Activated CD4-positive, alpha-beta T cell treated with anti-CD3 and anti-CD28 coated beads, Interleukin-2, amount 50 U/mL, for 24 hours (primary cell): ENCODE measurements at regions not wholly inside any gene's neighbourhood (a gene's known extent, or its start where the extent isn't known, plus 50 kb on each side); places are given as distances from the start of the nearest gene placed in this dataset.

Experiments used
- DNase-seq, 2 donors: peaks; one replicate each; pipeline ENCODE4 v3.0.0-alpha.2; 2020; ENCODE audit warnings: low read depth in 1 of 2, low spot score in 1 of 2

DNA sequence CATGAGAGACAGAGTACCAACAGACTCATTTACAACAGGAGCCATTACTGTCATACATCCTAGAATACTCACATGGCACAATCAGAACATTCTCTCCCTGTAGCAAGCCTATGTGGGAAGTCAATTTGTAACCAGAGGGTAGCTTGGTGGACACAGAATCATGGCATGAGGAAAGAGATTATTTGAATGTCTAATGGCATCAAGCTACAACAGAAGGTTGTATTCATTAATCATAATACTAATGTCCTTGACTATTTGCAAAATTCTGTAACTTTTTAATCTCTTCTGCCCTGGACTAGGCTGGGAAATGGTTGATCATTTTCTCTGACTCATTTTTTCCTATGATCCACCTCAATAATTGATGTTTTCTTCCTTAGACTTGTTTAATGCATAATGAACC, 345.2 kb upstream of the IL12A start:
- no peak for DNase-seq

DNA sequence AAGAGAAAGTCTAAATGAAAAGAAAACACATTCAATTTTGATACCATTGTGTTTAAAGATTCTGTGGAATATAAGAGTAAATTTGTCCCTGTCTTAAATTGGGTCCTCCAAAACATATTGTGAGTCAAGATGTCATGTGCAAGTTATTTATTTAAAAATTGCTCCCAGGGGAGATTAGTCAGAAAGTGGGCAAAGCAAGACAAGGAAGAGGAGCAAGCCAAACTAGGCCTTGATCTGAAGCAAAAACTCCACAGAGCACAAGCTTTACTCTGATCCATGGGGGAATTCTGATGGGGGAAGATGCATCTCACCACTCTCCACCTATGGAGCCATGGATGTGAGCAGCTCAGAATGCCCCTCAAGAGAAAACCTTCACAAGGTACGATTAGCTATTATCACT, 342.8 kb upstream of the IL12A start:
- DNase-seq: no peak

DNA sequence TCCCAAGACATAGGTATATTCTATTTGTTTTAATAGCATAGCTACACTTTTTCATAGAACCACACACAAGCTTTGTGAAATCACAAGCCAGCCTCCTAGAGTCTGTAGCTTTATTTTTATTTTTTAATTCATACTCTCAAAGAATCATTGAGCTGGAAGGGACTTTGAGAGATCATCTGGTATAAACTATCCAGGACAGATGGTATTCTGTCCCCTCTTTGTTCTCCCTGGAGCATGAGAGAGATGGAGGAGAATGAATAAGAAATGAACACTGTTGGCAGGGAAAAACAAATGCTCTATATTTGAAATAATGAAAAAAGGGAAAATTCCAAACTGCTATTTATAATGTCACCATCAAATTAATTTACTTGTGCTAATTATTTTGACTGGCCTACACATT, 338.7 kb upstream of the IL12A start:
- DNase-seq: no peak

DNA sequence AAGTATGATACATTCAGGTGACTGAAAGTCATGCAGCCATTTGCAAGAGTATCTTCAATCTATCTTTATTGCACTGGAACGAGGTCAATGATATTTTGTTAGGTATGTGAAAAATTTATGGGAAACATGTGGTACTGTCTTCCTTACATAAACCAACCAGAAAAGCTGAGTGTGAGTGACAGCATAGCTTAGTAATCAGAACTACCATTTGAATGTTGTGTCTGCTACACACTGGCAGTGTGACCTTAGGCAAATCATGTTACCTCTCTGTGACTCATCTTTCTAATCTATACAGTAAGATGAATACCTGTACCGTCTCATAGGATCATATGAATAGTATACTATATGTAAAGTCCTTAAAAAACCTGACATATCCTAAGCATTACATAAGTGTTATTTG, 337.9 kb upstream of the IL12A start:
- no peak for DNase-seq

DNA sequence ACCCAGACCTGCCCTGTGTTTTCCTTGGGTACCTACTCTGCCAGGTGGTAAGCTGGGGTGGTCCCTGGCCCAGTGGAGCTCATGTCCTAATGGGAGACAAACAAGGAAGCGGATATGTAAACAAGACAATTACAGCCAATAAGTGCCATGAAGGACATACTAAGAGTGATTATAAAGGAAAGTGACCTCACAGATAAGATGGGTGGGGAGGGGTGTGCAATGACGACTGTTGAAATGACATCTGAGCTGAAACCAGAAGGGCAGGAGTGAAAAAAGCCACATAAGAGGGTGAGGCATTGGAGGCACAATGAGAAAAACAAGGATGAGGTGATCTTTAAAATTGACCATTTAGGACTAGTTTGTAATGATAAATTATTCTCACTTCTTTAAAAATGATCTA, 336.2 kb upstream of the IL12A start:
- DNase-seq: no peak

DNA sequence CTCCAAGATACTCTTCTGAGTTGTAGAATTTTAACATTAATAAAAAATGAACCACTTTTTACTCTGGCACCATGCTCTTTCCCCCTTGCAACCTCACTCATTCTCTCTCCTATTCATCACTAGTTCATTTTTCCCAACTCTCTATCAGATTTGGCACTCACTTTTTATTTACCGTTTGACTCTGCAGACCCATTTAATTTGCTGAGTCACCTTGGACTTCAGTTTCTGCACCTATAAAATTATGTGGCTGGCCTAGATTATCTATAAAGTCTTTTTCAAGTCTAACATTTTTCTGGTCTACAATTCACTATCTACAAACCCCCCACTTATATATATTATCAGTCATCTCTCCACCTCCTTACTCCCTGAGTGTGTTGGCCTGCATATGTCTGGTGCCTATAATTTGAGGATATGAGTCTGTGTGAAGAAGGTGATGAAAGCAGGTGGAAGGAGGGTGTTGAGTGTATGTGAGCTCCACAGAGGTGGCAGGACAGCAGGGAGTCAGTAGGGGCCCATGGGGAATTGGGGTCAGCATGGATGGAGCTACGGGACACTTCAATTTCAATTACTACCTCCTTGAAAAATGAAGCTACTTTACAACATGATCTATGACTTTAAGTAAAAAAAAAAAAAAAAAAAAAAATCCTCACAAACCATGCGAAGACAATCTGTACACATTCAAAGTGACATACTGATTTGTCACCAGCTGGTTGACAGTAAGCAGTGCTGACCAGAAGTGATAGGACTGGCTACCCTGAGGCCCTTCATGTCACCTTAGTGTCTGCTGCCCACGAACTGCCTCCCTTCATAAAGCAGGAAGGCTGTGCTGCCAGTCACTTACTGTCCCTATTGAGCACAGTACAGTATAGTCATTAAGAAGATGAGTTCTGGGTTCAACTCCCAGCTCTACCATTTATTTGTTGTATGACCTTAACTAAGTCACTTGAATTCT, 334.2 kb upstream of the IL12A start:
- no peak for DNase-seq

DNA sequence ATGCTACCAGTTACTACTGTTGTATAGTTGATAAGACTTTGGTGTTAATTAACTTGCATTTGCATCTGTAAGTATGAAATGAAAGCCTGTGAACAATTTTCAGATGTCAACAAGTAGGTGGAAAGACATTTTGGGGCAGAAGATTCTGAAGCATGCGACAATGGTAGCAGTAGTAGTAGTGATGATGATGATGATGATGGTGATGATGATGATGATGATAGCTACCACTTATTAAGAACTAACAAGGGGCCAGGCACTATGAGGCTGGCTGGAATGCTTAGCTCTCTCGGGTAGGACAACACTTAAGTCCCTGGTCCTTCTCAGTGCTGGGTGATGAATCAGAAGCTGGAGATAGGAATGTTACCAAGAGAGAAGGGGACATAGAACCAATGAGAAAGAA, 333.4 kb upstream of the IL12A start:
- DNase-seq: no peak

DNA sequence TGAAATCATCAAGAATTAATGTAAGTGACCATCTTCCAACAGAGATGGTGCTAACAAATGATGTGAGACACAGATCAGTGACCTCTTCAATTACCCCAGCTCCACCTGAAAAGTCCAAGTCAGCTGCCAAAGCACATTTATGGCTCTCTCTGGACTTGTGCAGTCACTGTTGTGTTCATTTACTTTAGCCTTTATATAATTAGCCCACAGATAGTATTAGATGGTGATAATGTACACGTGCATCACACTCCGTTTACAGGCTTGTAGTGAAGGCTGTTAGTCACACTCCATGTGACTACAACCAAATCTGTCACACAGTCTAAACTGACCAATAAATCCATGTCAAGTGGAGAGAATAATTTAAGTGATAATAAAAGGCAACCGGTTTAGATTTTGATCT, 331.5 kb upstream of the IL12A start:
- no peak for DNase-seq

DNA sequence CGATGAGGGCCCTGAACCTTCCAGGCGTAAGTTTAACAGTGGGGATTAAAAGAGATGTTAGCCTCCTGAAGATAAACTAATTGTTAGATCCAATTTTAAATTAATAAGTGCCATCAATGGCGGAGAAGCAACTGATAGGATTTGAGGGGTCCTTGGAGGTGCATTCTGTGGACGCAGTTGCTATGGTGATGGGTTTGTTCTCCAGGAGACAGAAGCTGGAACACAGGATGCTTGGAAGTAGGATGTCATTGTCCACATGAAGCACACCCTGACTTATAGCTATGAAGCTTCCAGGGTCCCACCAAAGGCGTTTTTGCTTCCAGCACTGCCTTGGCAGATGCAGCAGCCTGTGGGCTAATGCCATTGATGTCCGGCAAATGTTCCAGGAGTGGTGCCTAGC, 331.0 kb upstream of the IL12A start:
- DNase-seq: no peak

DNA sequence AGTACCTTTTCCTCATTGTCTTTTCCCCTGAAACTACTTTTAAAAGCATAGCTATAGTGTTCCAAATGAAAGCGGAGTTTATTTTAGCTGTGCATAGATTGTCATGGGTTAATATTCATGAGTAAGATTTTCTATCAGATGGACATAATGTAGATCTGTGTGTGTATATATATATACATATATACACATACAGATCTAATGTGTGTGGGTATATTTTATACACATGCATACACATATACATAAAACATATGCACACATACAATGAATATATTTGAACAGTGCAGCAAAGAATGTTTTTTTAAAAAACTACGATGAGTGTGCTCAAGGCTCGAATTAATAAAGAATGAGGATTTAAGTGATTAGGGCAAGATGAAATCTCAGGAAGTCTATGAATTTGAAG, 328.3 kb upstream of the IL12A start:
- DNase-seq: no peak

DNA sequence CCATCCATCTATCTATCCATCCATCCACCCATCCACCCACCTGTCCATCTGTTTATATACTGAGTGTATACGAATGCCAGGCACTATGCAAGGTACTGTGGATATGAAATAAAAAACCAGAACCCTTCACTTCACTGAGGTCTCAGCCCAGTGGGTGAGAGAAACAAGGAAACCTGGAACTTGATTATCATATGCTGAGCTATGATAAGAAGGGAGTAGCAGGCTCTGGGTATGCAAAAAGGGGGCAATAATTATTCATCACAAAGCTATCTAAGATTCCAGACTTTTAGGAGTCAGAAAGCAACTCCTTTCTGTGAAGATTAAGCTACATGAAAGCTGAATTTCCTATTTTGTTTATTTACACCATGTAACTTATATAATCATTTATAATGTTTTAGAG, 327.7 kb upstream of the IL12A start:
- DNase-seq: no peak

DNA sequence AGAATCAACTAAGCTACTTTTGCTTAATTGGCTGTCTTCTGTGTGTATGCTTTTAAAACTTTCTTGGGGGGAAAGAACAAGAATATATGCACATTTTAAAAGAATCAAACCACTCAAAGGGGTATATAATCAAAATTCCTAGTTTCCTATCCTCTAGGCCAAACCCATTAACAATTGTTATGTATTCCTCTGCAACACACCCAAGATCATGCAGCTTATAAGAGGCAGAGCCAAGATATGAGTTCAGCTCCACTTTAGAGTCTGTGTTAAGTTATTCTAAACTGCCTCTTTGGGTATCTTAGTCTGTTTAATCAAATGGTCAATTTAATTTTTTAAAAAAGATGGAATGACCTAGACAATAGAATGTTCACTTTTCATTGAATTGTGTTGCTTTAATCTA, 326.1 kb upstream of the IL12A start:
- DNase-seq: no peak

DNA sequence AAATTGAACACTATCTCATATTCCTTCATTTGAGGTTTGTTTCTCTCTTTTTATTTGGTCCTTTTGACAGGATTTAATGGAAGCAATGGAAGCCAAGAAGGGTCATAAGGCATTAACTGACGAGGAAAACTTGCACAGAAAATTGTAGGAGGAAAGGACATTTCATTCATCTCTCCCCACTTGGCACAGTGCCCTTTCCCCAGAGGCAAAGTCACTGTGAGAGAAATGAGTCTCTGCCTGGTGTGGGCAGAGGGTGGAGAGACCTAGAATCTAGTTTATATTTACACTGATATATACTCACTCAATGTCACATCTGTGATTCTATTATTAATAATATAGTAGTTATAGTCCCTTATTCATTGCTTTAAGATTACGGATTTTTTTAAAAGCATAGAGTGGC, 324.6 kb upstream of the IL12A start:
- DNase-seq: no peak

DNA sequence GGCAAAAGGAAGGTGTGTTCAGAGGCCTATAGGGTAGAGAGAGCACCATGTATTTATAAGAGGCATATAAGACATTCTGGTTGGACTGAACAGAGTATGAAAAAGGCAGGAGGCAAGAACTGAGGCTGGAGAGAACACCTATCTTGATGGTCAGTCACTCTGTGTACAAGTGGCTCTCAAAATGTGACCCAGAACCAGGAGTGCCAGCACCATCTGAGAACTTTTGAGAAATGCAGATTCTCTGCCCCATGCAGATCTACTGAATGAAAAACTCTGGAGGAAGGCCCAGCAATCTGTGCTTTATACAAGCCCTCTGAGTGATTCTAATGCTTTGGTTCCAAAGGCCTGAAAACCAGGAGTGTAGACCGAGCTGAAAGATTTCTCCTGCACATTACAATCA, 324.0 kb upstream of the IL12A start:
- no peak for DNase-seq

DNA sequence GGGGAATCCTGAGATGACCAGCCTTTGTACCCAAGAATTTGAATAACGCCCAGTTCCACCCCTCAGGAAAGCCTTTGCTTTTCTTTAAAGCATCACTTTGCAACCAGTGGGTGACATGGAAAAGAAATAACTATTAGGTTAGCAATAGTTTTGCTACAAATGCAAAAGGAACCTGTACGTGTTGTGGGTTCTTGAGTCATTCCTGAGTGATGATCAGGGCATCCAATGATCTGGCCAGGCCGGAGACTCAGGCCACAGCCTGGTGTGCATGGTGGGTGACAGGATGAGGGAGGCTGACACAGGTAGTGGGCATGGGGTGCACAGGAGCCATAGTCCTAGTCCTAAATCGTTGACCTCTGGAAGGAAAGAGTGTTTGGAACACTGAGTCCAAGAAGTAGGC, 321.4 kb upstream of the IL12A start:
- no peak for DNase-seq

DNA sequence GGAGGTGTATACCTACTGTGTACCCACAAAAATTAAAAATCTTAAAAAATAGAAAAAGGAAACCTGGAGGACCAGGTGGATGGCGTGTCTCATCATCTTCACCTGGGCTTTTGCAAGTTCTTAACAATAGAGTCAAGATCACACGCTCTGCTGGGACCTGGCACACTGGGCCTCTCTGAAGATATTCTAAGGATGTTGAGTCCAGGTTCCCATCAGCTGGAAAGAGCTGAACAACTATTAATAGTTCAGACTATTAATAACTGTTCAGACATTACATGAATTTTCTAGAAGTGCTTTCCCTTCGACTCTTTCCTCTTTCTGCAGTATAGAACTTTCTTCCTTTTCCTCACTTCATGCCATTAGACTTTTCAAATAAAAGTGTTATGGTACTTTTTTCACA, 320.2 kb upstream of the IL12A start:
- DNase-seq: no peak

DNA sequence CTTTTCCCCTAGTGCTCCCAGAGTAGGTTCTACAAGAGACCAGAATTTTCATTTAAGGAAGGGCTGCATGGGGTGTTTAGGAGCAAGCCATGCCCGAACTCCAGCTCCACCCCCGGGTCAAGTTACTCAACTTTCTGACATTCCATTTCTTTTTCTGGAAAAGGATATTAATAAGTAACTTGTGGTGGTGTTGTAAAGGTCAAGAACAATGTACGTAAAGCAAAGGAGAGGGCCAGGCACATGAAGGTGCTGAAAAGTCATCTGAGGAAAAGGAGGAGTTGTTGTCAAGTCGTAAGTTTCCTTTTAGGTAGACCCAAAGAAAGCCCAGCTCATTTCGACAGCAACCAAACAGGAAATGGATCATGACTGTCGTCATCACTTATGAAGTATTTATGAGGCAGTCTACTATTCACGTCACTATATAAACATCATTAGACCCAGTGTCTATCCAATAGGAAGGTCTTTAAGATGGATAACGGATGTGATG, 319.6 kb upstream of the IL12A start:
- DNase-seq: no peak

DNA sequence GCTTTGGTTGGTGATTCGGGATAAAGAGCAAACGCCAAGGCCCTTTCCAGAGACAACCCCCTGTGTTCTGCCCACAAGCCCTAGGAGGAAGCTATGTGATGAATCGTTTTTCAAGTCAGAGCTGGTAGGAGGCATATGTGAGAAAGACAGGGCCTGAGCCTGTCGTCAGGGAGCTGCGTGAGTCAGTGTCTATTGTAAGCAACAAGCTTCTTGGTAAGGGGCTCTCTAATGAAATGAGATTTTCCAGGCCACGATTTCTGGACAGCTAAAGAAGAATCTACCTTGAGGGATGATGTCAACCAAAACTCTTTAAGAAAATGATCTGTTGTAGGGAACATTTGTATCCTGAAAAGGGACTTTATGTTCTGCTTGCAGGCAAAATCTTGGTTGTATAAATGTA, 318.9 kb upstream of the IL12A start:
- no peak for DNase-seq

DNA sequence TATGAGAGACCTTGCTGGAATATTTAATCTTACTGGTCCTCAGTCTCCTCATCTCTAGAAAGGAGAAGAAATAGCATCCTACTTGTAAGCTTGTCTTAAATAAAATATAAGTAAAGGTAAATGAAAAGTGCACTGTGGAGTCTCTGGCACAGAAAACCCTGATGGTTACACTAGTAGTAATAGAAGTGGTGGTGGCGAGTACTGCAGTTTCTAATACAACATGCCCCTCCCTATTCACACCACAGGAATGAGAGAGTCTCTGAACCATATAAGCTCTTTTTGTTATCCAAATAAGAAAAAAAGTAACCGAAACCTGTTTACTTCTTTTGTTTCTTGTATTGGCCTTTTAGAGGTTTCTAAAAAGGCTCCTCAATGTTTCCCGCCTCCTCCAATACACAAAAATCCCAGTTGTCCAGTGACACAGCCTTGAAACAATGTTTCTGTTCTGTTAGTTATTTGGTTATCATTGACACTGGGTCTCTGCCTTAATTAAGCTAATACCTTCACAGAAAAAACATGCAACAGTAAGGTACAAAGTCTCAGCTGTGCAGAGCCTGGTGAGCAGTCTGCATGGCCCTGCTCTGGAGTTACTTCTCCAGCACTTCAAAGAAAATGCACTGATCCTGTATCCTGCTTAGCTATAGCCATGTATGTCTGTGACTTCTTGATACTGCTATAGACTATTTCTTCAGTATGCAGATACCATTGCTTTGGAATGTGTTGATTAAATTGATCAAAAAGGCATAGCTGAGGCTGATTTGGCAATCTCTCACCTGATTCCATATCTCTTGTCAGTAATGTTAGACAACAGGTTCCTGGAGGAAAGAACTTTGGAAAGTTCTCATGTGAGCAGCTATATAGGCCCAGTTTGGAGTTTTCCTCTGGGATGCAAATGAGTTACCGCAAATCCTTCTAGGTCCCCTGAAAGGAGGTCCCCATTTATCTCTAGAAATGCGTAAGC, 315.6 kb upstream of the IL12A start:
- DNase-seq: no peak

DNA sequence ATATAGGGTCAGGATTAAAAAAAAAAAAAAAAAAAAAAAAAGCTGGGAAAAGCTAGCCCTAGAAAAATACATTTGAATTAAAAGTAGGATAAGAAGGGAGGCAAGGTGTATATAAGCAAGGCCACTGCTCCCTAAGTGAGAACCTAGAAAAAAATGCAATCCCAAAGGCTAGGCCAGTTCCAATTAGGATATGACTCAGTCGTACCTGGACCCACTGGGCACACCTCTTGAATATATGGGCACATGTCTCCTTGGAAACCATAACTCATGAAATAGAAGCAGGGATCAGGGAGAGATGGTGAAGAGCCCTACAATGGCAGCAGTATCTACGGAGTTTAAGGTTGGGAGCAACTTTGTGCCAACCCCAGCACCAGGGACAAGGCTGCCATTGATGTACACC, 314.1 kb upstream of the IL12A start:
- no peak for DNase-seq

DNA sequence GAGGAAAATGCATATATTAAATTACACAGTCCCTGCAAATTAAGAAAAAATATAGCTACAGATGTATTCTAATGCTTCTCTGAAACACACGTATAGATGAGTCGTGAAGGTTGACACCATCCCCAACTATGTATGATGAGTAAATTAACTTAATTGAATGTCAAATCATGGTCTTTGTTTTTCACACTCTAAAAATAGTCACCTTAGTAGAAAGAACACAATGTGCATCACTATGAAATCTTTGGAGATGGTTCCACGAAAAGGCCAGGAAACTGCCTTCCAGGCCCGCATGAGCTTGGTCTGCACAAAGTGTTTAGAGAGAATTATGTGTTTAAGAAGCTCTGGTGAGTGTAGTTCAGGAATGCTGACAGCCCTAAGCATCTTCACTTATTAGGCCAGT, 313.4 kb upstream of the IL12A start:
- DNase-seq: no peak

DNA sequence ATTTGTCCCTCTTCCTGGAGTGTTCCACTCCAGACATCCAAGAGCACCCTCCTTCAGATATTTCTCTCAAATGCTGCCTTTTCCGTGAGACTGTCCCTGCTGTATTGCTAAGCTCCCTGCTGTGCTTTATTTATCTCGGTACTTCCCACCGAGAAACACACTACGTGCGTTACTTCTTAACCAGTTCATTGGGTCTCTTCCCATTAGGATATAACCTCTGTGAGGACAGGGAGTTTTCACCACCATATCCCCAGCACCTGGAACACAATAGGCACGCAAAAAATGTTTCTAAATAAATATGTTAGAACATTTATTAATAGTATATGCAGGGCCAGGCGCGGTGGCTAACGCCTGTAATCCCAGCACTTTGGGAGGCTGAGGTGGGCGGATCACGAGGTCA, 308.7 kb upstream of the IL12A start:
- no peak for DNase-seq
